ENCODE measurements at regions not wholly inside any gene's neighbourhood (a gene's known extent, or its start where the extent isn't known, plus 50 kb on each side); places are given as distances from the start of the nearest gene placed in this dataset.

GRCh38 chr7:46763344-46763743 is 818.6 kb downstream of the TNS3 start:
- DNase-seq (ENCODE audit: low spot score), result no peak
- TF ChIP-seq CTCF (IDR thresholded peaks at IDR 0.05; ENCODE audit: extremely low read depth, missing control alignments), result no peak

- no peak for DNase-seq (ENCODE audit: low spot score)
- TF ChIP-seq CTCF (IDR thresholded peaks at IDR 0.05; ENCODE audit: extremely low read depth, missing control alignments), result no peak
These were observed 822.0 kb downstream of the TNS3 start for GRCh38 chr7:46759711-46760480.

- no peak for DNase-seq (ENCODE audit: low spot score)
- TF ChIP-seq CTCF (IDR thresholded peaks at IDR 0.05; ENCODE audit: extremely low read depth, missing control alignments), result no peak
These were observed 824.9 kb downstream of the TNS3 start for GRCh38 chr7:46756996-46757395.

- no peak for DNase-seq (ENCODE audit: low spot score)
- no peak for TF ChIP-seq CTCF (IDR thresholded peaks at IDR 0.05; ENCODE audit: extremely low read depth, missing control alignments)
These were observed 825.7 kb downstream of the TNS3 start for GRCh38 chr7:46756256-46756655.

GRCh38 chr7:46755120-46756034 is 826.5 kb downstream of the TNS3 start:
- no peak for DNase-seq (ENCODE audit: low spot score)
- TF ChIP-seq CTCF (IDR thresholded peaks at IDR 0.05; ENCODE audit: extremely low read depth, missing control alignments), result no peak

- TF ChIP-seq CTCF (IDR thresholded peaks at IDR 0.05; ENCODE audit: extremely low read depth, missing control alignments), result no peak
- no peak for DNase-seq (ENCODE audit: low spot score)
These were observed 827.7 kb downstream of the TNS3 start for GRCh38 chr7:46754140-46754720.

GRCh38 chr7:46753662-46754061 is 828.2 kb downstream of the TNS3 start:
- TF ChIP-seq CTCF (IDR thresholded peaks at IDR 0.05; ENCODE audit: extremely low read depth, missing control alignments), result no peak
- DNase-seq (ENCODE audit: low spot score), result no peak
